A673 (cell line): ENCODE measurements at regions not wholly inside any gene's neighbourhood (a gene's known extent, or its start where the extent isn't known, plus 50 kb on each side); places are given as distances from the start of the nearest gene placed in this dataset.

Source experiments
- BruUV-seq: library from RNA; stranded (reverse); fragments of 400-500 nt; replicated peaks from 2 replicates; lab custom pipeline; 2021; lab: Mats Ljungman, UMichigan
- CTCF ChIA-PET: fragments of 300-600 bp; sonication (Branson Sonifier 250); formaldehyde crosslinking; loops from one replicate; lab custom pipeline; 2022; ENCODE audit warnings: antibody characterized with exemption; lab: Charles Lee
- POLR2A ChIA-PET: fragments of 300-600 bp; sonication (Branson Sonifier 250); formaldehyde crosslinking; loops from one replicate; lab custom pipeline; 2022; ENCODE audit warnings: antibody characterized with exemption; ENCODE audit not compliant: low non-redundant PET; lab: Charles Lee
- DNase-seq: peaks from one replicate; pipeline ENCODE4 v3.0.0-alpha.2; 2015; ENCODE audit warnings: low spot score
- H3K27ac ChIP-seq: fragments of 200-600 bp; sonication (generic); 2 replicates; pipeline ENCODE4 v1.5.1; 2016; ENCODE audit warnings: mixed run types, low read depth, mild to moderate bottlenecking, mixed read lengths, antibody characterized with exemption, low read length; ENCODE audit not compliant: poor library complexity, severe bottlenecking
- H3K27me3 ChIP-seq: fragments of 200-600 bp; sonication (generic); replicated peaks from 2 replicates; pipeline ENCODE4 v1.6.1; 2017; ENCODE audit warnings: mixed run types, low read depth, mild to moderate bottlenecking, mixed read lengths, antibody characterized with exemption, low read length; ENCODE audit not compliant: insufficient read depth, poor library complexity
- H3K36me3 ChIP-seq: fragments of 200-600 bp; sonication (generic); 2 replicates; pipeline ENCODE4 v1.6.1; 2016; ENCODE audit warnings: mixed run types, mild to moderate bottlenecking, mixed read lengths, antibody characterized with exemption, low read length; ENCODE audit not compliant: insufficient read depth, poor library complexity, severe bottlenecking
- H3K4me1 ChIP-seq: fragments of 200-600 bp; sonication (generic); 2 replicates; pipeline ENCODE4 v1.6.1; 2017; ENCODE audit warnings: mixed run types, mild to moderate bottlenecking, mixed read lengths, antibody characterized with exemption, low read length; ENCODE audit not compliant: insufficient read depth, poor library complexity, severe bottlenecking
- H3K4me3 ChIP-seq: fragments of 200-600 bp; sonication (generic); 2 replicates; pipeline ENCODE4 v1.5.1; 2016; ENCODE audit warnings: low read depth, mixed run types, mild to moderate bottlenecking, mixed read lengths, low read length; ENCODE audit not compliant: poor library complexity, severe bottlenecking
- H3K9me3 ChIP-seq: fragments of 200-600 bp; sonication (generic); 2 replicates; pipeline ENCODE4 v1.6.1; 2016; ENCODE audit warnings: mixed run types, low read depth, mild to moderate bottlenecking, mixed read lengths, antibody characterized with exemption, low read length; ENCODE audit not compliant: poor library complexity, severe bottlenecking
- CTCF ChIP-seq: fragments of 300-800, 200-600 bp; sonication (generic); conservative IDR thresholded peaks from 2 replicates; pipeline ENCODE4 v1.5.1; 2017; ENCODE audit warnings: low read depth, mild to moderate bottlenecking, antibody characterized with exemption, low read length, moderate library complexity, mixed read lengths
- EZH2 ChIP-seq: fragments of 200-600 bp; sonication (generic); IDR thresholded peaks from 2 replicates; pipeline ENCODE4 v1.6.1; 2017; ENCODE audit warnings: borderline replicate concordance, low read depth, mild to moderate bottlenecking, mixed read lengths, antibody characterized with exemption, low read length; ENCODE audit not compliant: poor library complexity, severe bottlenecking
- intact Hi-C: fragments of 100-400 bp; cut with micrococcal nuclease; formaldehyde crosslinking; loops from one replicate; pipeline ENCODE4 v1.10.0; 2022; ENCODE audit not compliant: unreplicated experiment

GRCh38 chr4:73679836-73680235 is 59.6 kb upstream of the RASSF6 start:
- Histone ChIP-seq H3K9me3 (no peaks in the 10 kb centered on the region), H3K27ac (no peak overlapping the region), H3K27me3 (no peaks in the 10 kb centered on the region), H3K4me3 (no peak overlapping the region), H3K36me3 (no peaks in the 10 kb centered on the region), H3K4me1 (no peaks in the 10 kb centered on the region)
- TF ChIP-seq EZH2 (no peak), CTCF (no peak)
- BruUV-seq: no TSS peak
- ChIA-PET CTCF (no interaction called here), POLR2A (no interaction called here)
- DNase-seq: peak; percentile 21
- intact Hi-C loops: no loop called here

- Histone ChIP-seq H3K36me3 (no peaks in the 10 kb centered on the region), H3K4me1 (no peaks in the 10 kb centered on the region), H3K27ac (no peak overlapping the region), H3K4me3 (no peak overlapping the region), H3K27me3 (no peaks in the 10 kb centered on the region), H3K9me3 (no peaks in the 10 kb centered on the region)
- intact Hi-C loops: no loop called here
- no TSS peak for BruUV-seq
- ChIA-PET CTCF (no interaction called here), POLR2A (no interaction called here)
- TF ChIP-seq EZH2: no peak
- no peak for TF ChIP-seq CTCF
- no peak for DNase-seq
Measured at GRCh38 chr4:73681776-73682175, 58.6 kb upstream of the CXCL8 start.

- H3K27me3 ChIP-seq: no peaks in the 10 kb centered on the region
- no peak overlapping the region for H3K27ac ChIP-seq
- TF ChIP-seq EZH2 (no peak), CTCF (no peak)
- no peak for DNase-seq
- no peaks in the 10 kb centered on the region for H3K9me3 ChIP-seq
- BruUV-seq: no TSS peak
- ChIA-PET CTCF (no interaction called here), POLR2A (no interaction called here)
- H3K4me1 ChIP-seq: no peaks in the 10 kb centered on the region
- no peaks in the 10 kb centered on the region for H3K36me3 ChIP-seq
- H3K4me3 ChIP-seq: no peak overlapping the region
- intact Hi-C loops: no loop called here
Measured at GRCh38 chr4:73682508-73682907, 57.9 kb upstream of the CXCL8 start.
